Right lobe of liver (tissue), 6 donors: ENCODE measurements at regions not wholly inside any gene's neighbourhood (a gene's known extent, or its start where the extent isn't known, plus 50 kb on each side); places are given as distances from the start of the nearest gene placed in this dataset.
A peak's percentile ranks its signal among the peaks of the same experiment; 100 is the strongest.

Source experiments
- ATAC-seq, 4 donors: fragments of 200-7000 bp; cut with Tn5 transposase; one replicate each; pipeline ENCODE4 v1.9.1; 2020; ENCODE audit warnings: mild to moderate bottlenecking in 4 of 4, moderate library complexity in 4 of 4
- DNase-seq, 3 donors: peaks; one replicate each; pipeline ENCODE4 v3.0.0-alpha.2; 2020
- H3K27ac ChIP-seq, 3 donors: fragments of 200-600 bp; one replicate each; pipeline ENCODE4 v1.8.0; 2022
- H3K27me3 ChIP-seq, 2 donors: fragments of 200-600 bp; one replicate each; pipeline ENCODE4 v1.8.0; 2022
- H3K36me3 ChIP-seq, 4 donors: fragments of 200-600 bp; sonication (generic) in 1 of 4; one replicate each; pipeline versions ENCODE4 v1.5.1 to v1.8.0; 2017 to 2022; ENCODE audit warnings: control low read depth in 1 of 4
- H3K4me1 ChIP-seq, 4 donors: fragments of 200-600 bp; sonication (generic) in 1 of 4; one replicate each; pipeline versions ENCODE4 v1.5.1 to v1.8.0; 2017 to 2022; ENCODE audit warnings: control low read depth in 1 of 4
- H3K4me3 ChIP-seq, 3 donors: fragments of 200-600 bp; one replicate each; pipeline ENCODE4 v1.8.0; 2022
- H3K9me3 ChIP-seq, 4 donors: fragments of 200-600 bp; sonication (generic) in 1 of 4; one replicate each; pipeline versions ENCODE4 v1.5.1 to v1.8.0; 2017 to 2022; ENCODE audit warnings: control low read depth in 1 of 4
- POLR2A ChIP-seq: fragments of 450-650 bp; IDR thresholded peaks from one replicate; pipeline ENCODE4 v1.6.1; 2017; ENCODE audit warnings: antibody characterized with exemption, mild to moderate bottlenecking
- WGBS: methylation state at CpG from one replicate; pipeline ENCODE4 v1.1.6; 2018; ENCODE audit warnings: low coverage, low lambda C conversion rate; ENCODE audit not compliant: insufficient coverage; ENCODE audit errors: missing lambda C conversion rate; 5-methylcytosine and 5-hydroxymethylcytosine counted together
- intact Hi-C, 2 donors: fragments of 100-400 bp; cut with DNase I; formaldehyde crosslinking; loops; one replicate each; pipeline versions ENCODE4 v1.11.2 to v1.14.1; 2022
- TF ChIP-seq, protein P1 (sequence below), 4 donors: fragments of 200-600 bp in 3 of 4; fragments of 450-650 bp in 1 of 4; IDR thresholded peaks; one replicate each; pipeline versions ENCODE4 v1.5.1 to v1.8.0; 2016 to 2022; ENCODE audit warnings: antibody characterized with exemption in 4 of 4, mild to moderate bottlenecking in 2 of 4
- donor health status: DM: no; HTN: yes; CAD: no.
- donor health status: DM: no; HTN: no; CAD: no.
- donor health status: DM: no; HTN: no; CAD: no.
- donor health status: DM: no; HTN: yes; CAD: no.
- donor health status: DM: no; HTN: yes; CAD: no.

DNA sequence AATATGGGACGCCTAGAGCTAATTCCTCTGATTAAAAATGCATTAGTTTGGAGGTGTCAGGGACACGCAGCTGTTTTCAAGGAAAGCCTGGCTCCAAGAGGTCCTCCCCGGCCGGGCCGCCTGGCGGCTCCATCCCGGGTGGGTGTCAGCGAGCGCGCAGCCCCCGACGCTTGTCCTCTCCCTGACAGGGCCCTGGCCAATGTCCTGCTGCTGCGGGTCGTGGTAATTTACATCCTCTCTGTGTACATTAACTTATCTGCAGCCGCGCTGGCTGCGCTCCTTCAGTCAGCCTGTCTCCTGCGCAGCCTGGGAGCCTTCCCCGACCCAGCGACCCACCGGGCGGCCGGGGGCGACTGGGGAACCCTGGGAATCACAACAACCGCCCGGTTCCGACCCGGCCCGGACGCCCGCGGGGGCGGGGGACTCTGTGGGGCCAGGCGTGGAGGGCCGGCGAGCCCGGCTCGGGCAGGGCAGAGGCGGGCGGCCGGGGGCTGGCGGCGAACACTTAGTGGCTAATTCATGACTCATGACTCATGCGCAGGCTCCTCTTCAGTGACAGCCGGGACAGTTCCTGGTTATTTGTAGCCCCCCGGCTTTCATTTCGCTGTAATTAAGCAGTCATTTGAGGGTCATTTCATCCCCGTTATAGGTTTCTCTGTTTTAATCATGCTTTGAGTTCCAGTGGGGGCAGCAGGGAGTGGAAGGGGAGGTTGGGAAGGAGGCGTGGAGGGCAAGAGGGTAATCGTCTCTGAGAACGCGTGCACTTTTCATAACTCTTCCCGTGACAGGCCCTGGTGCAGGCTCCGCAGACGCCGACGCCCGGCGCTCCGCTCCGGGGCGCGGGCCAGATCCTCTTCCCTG is 141.9 kb upstream of the CTAGE1 start:
- peak overlapping the region; percentile 90 to 99 (median 97) for H3K27ac ChIP-seq
- H3K27me3 ChIP-seq: no peaks in the 10 kb centered on the region
- WGBS: 3% methylated on average over 40 of the region's 63 CpGs
- peaks cover 0 to 17% (median 0%) of the 10 kb centered on the region in 4 donors for H3K4me1 ChIP-seq
- H3K36me3 ChIP-seq: no peaks in the 10 kb centered on the region
- no peaks in the 10 kb centered on the region for H3K9me3 ChIP-seq
- DNase-seq (peak; percentile 76 to 79 (median 77)), ATAC-seq (peak; percentile 58 to 73 (median 64))
- H3K4me3 ChIP-seq: peak overlapping the region; percentile 47 to 59 (median 55)
- TF ChIP-seq, protein P1, sequence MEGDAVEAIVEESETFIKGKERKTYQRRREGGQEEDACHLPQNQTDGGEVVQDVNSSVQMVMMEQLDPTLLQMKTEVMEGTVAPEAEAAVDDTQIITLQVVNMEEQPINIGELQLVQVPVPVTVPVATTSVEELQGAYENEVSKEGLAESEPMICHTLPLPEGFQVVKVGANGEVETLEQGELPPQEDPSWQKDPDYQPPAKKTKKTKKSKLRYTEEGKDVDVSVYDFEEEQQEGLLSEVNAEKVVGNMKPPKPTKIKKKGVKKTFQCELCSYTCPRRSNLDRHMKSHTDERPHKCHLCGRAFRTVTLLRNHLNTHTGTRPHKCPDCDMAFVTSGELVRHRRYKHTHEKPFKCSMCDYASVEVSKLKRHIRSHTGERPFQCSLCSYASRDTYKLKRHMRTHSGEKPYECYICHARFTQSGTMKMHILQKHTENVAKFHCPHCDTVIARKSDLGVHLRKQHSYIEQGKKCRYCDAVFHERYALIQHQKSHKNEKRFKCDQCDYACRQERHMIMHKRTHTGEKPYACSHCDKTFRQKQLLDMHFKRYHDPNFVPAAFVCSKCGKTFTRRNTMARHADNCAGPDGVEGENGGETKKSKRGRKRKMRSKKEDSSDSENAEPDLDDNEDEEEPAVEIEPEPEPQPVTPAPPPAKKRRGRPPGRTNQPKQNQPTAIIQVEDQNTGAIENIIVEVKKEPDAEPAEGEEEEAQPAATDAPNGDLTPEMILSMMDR (IDR thresholded peaks at IDR 0.05): no peak
- peak; percentile 72 for TF ChIP-seq POLR2A
- intact Hi-C loops: loop anchor here (10.0 kb wide), 3 partner anchors 65 to 395 kb away; partner anchors contain the start of gene GATA6 (in 1 of the 2)

DNA sequence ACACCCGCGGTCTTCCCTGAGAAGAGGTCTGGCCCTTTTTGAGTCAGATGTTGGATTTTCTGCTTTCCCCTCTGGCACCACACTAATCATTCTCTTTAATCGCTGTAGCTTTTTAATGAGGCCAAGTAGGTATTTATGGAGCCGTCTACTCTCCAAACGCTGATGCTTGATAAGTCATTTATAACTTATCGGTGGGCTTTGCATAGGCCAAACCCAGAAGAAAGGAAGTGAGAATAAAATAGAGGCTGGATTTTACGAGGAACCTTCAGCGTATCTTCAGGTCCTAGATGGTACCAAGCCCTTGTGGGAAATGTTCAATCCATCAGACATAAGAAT is 142.5 kb upstream of the CTAGE1 start:
- intact Hi-C loops: no loop called here
- Histone ChIP-seq H3K4me1 (peaks cover 0 to 17% (median 0%) of the 10 kb centered on the region in 4 donors), H3K4me3 (peak overlapping the region; percentile 47 to 59 (median 55)), H3K27me3 (no peaks in the 10 kb centered on the region), H3K27ac (peak overlapping the region; percentile 90 to 99 (median 97)), H3K9me3 (no peaks in the 10 kb centered on the region), H3K36me3 (no peaks in the 10 kb centered on the region)
- TF ChIP-seq POLR2A: no peak
- TF ChIP-seq, protein P1 (IDR thresholded peaks at IDR 0.05): no peak
- WGBS: 20% methylated on average over 8 of the region's 8 CpGs
- ATAC-seq: no peak
- DNase-seq: no peak

DNA sequence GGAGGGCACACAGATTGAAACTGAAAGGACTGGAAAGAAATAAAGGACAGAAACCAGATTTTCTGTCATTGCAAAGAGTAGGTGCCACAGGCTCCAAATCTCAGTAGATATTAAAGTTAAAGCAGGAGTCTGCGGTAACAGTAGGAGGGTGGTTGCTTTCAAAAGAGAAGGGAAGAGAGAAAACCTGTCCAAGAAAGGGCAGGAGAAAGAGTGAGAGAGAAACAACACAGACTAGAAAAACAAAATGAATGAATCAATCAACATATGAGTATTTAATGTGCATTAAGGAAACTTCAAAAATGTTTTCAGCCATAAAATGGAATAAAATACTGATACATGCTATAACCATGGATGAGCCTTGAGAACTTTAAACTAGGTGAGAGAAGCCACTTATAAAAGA is 143.1 kb upstream of the CTAGE1 start:
- intact Hi-C loops: no loop called here
- Histone ChIP-seq H3K4me3 (no peak overlapping the region), H3K27me3 (no peaks in the 10 kb centered on the region), H3K9me3 (no peaks in the 10 kb centered on the region), H3K27ac (peak overlapping the region; percentile 90 to 99 (median 97)), H3K36me3 (no peaks in the 10 kb centered on the region), H3K4me1 (peaks cover 0 to 17% (median 0%) of the 10 kb centered on the region in 4 donors)
- 43% methylated on average over 1 of the region's 1 CpG for WGBS
- DNase-seq (no peak), ATAC-seq (no peak)
- TF ChIP-seq, protein P1 (IDR thresholded peaks at IDR 0.05): no peak
- no peak for TF ChIP-seq POLR2A

DNA sequence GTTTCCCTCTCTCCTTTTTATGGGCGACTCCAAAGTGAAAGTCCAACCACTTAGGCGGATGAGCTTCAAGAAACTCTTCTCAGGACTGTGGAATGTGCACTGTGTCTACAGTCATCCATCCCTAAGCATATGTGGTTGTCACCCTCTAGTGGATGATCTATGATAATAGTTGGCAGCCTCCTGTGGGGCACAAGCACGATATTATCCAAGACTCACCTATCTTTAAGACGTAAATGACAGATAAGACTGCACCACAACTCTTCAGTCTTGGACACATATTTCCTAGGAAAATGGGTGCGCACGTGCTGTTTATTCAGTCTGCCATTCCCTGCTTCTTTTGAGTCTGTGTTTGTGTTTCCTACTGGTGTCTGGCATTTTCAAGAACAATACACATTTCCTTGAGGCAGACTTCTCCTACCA is 145.5 kb upstream of the CTAGE1 start:
- Histone ChIP-seq H3K27ac (peak overlapping the region in 2 of 3 donors; percentile 1 to 2), H3K4me1 (peaks cover 0 to 3% (median 0%) of the 10 kb centered on the region in 4 donors), H3K9me3 (no peaks in the 10 kb centered on the region), H3K27me3 (no peaks in the 10 kb centered on the region), H3K4me3 (peak overlapping the region in 1 of 3 donors; percentile 18), H3K36me3 (no peaks in the 10 kb centered on the region)
- intact Hi-C loops: no loop called here
- ATAC-seq (peak; percentile 66 to 81 (median 70)), DNase-seq (no peak)
- WGBS: 1% methylated on average over 6 of the region's 6 CpGs
- TF ChIP-seq POLR2A: peak; percentile 42
- TF ChIP-seq, protein P1 (IDR thresholded peaks at IDR 0.05): peak; percentile 66 to 84 (median 78)
